GM23338 (cell line): ENCODE measurements at regions not wholly inside any gene's neighbourhood (a gene's known extent, or its start where the extent isn't known, plus 50 kb on each side); places are given as distances from the start of the nearest gene placed in this dataset.

Experiments
- ATAC-seq: fragments of 200-7000 bp; cut with Tn5 transposase; 3 replicates; pipeline ENCODE4 v1.9.1; 2020
- DNase-seq: peaks from one replicate; pipeline ENCODE4 v3.0.0-alpha.2; 2015; ENCODE audit warnings: low spot score
- H2AFZ ChIP-seq: fragments of 200-600 bp; sonication (generic); 2 replicates; pipeline ENCODE4 v1.8.0; 2016; ENCODE audit warnings: antibody characterized with exemption, mild to moderate bottlenecking, moderate library complexity
- H3F3A ChIP-seq: fragments of 200-600 bp; sonication (generic); replicated peaks from 2 replicates; pipeline ENCODE4 v1.8.0; 2017; ENCODE audit warnings: antibody characterized with exemption, mixed run types, low read depth
- H3K27ac ChIP-seq: fragments of 200-600 bp; sonication (generic); 2 replicates; pipeline ENCODE4 v1.6.1; 2016; ENCODE audit warnings: low read depth
- H3K27me3 ChIP-seq: fragments of 200-600 bp; sonication (generic); 2 replicates; pipeline ENCODE4 v1.8.0; 2016; ENCODE audit warnings: mild to moderate bottlenecking, mixed run types, moderate library complexity; ENCODE audit not compliant: insufficient read depth
- H3K36me3 ChIP-seq: fragments of 200-600 bp; sonication (generic); 2 replicates; pipeline ENCODE4 v1.8.0; 2016; ENCODE audit warnings: mild to moderate bottlenecking; ENCODE audit not compliant: insufficient read depth
- H3K4me1 ChIP-seq: fragments of 200-600 bp; sonication (generic); 2 replicates; pipeline ENCODE4 v1.8.0; 2016; ENCODE audit warnings: mild to moderate bottlenecking, moderate library complexity; ENCODE audit not compliant: insufficient read depth
- H3K4me2 ChIP-seq: fragments of 200-600 bp; sonication (generic); 2 replicates; pipeline ENCODE4 v1.7.1; 2017; ENCODE audit warnings: mixed run types
- H3K4me3 ChIP-seq: fragments of 200-600 bp; sonication (generic); 2 replicates; pipeline ENCODE4 v1.6.1; 2016; ENCODE audit warnings: mixed run types
- H3K79me2 ChIP-seq: fragments of 200-600 bp; sonication (generic); replicated peaks from 2 replicates; pipeline ENCODE4 v1.8.0; 2017; ENCODE audit warnings: mild to moderate bottlenecking; ENCODE audit not compliant: insufficient read depth
- H3K9me2 ChIP-seq: fragments of 200-600 bp; sonication (generic); 2 replicates; pipeline ENCODE4 v1.8.0; 2017; ENCODE audit not compliant: insufficient read depth
- H4K20me1 ChIP-seq: fragments of 200-600 bp; sonication (generic); replicated peaks from 2 replicates; pipeline ENCODE4 v1.8.0; 2017; ENCODE audit warnings: mild to moderate bottlenecking; ENCODE audit not compliant: insufficient read depth
- H3K27ac Mint-ChIP-seq: 2 replicates; pipeline ENCODE4 v1.8.0; 2020; ENCODE audit warnings: inconsistent platforms, mild to moderate bottlenecking, moderate library complexity, mixed read lengths
- H3K27me3 Mint-ChIP-seq: 3 replicates; pipeline ENCODE4 v1.8.0; 2022; ENCODE audit warnings: low read depth, mild to moderate bottlenecking, moderate library complexity, mixed read lengths, inconsistent platforms; ENCODE audit not compliant: insufficient read depth, poor library complexity
- H3K36me3 Mint-ChIP-seq: 3 replicates; pipeline ENCODE4 v1.8.0; 2021; ENCODE audit warnings: low read depth, mild to moderate bottlenecking, inconsistent platforms, moderate library complexity, mixed read lengths
- H3K4me1 Mint-ChIP-seq: 3 replicates; pipeline ENCODE4 v1.8.0; 2020; ENCODE audit warnings: mild to moderate bottlenecking, inconsistent platforms, mixed read lengths
- H3K4me3 Mint-ChIP-seq: 3 replicates; pipeline ENCODE4 v1.8.0; 2021; ENCODE audit warnings: moderate library complexity, mild to moderate bottlenecking, inconsistent platforms, mixed read lengths
- H3K9me3 Mint-ChIP-seq: 3 replicates; pipeline ENCODE4 v1.8.0; 2020; ENCODE audit warnings: moderate library complexity, mild to moderate bottlenecking, inconsistent platforms, mixed read lengths
- CREB1 ChIP-seq: fragments of 250-450 bp; sonication (Bioruptor Pico); IDR thresholded peaks from 2 replicates; pipeline ENCODE4 v1.5.0; 2020; ENCODE audit warnings: low read depth, mild to moderate bottlenecking, moderate library complexity
- CTCF ChIP-seq, 2 experiments: fragments of 200-600 bp in 1 of 2; sonication (generic) in 1 of 2; conservative IDR thresholded peaks; 2 replicates each; pipeline versions ENCODE4 v1.5.1 to v1.6.1; 2016 to 2017; ENCODE audit warnings: antibody characterized with exemption in 2 of 2, low read depth in 2 of 2, mild to moderate bottlenecking in 2 of 2, moderate library complexity in 1 of 2
- ETS1 ChIP-seq: IDR thresholded peaks from 2 replicates; pipeline ENCODE4 v1.6.1; 2016; ENCODE audit warnings: antibody characterized with exemption
- EZH2 ChIP-seq: fragments of 200-600 bp; sonication (generic); IDR thresholded peaks from one replicate; pipeline ENCODE4 v1.8.0; 2017; ENCODE audit warnings: antibody characterized with exemption, mild to moderate bottlenecking, low read depth; ENCODE audit not compliant: unreplicated experiment
- EZH2phosphoT487 ChIP-seq: fragments of 200-600 bp; sonication (generic); IDR thresholded peaks from one replicate; pipeline ENCODE4 v1.8.1; 2018; ENCODE audit warnings: antibody characterized with exemption; ENCODE audit not compliant: unreplicated experiment
- JUNB ChIP-seq: IDR thresholded peaks from one replicate; pipeline ENCODE4 v1.6.1; 2016; ENCODE audit warnings: antibody characterized with exemption; ENCODE audit not compliant: unreplicated experiment
- NANOG ChIP-seq: IDR thresholded peaks from 2 replicates; pipeline ENCODE4 v1.6.1; 2016; ENCODE audit warnings: antibody characterized with exemption, borderline replicate concordance
- POLR2AphosphoS5 ChIP-seq: IDR thresholded peaks from 2 replicates; pipeline ENCODE4 v1.6.1; 2016; ENCODE audit warnings: antibody characterized with exemption, low read depth
- REST ChIP-seq: IDR thresholded peaks from one replicate; pipeline ENCODE4 v1.6.1; 2018; ENCODE audit warnings: antibody characterized with exemption; ENCODE audit not compliant: unreplicated experiment
- STAT1 ChIP-seq: IDR thresholded peaks from one replicate; pipeline ENCODE4 v1.6.1; 2016; ENCODE audit warnings: antibody characterized with exemption; ENCODE audit not compliant: unreplicated experiment
- ZNF114 ChIP-seq: fragments of 250-450 bp; sonication (Bioruptor Pico); IDR thresholded peaks from 2 replicates; pipeline ENCODE4 v1.5.0; 2020; ENCODE audit warnings: mild to moderate bottlenecking, moderate library complexity
- ZNF331 ChIP-seq: fragments of 250-450 bp; sonication (Bioruptor Pico); IDR thresholded peaks from 2 replicates; pipeline ENCODE4 v1.5.0; 2020; ENCODE audit warnings: low read depth, mild to moderate bottlenecking, moderate library complexity
- ZNF462 ChIP-seq: fragments of 250-450 bp; sonication (Bioruptor Pico); IDR thresholded peaks from 2 replicates; pipeline ENCODE4 v1.5.0; 2020; ENCODE audit warnings: mild to moderate bottlenecking, moderate library complexity

DNA sequence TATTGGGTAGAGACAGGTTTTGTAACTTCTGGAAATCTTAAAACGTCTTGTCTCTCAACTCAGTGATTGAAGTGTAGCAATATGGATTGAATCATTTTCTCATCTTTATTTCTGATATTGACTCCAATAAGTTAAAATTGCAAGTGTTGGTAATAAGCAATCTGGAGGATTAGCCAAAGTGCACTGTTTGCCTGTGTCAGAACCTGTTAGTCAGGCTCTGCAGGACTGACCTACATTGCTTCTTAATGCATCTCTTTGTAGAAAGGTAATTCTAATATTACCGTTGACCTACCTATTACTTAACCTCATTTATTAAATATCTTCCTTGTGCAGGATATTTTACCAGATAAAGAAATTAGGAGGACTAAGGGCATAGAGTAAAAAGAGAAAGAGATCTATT lies 484.0 kb upstream of the CITED2 start:
- Histone ChIP-seq H3K9me2 (peaks cover 12% of the 10 kb centered on the region; the same call in 1 of the 2 replicates), H3K79me2 (no peaks in the 10 kb centered on the region), H4K20me1 (no peaks in the 10 kb centered on the region), H3K27me3 (no peaks in the 10 kb centered on the region), H3K4me1 (no peaks in the 10 kb centered on the region), H3K27ac (no peak overlapping the region), H3K4me3 (no peak overlapping the region), H3K4me2 (no peak overlapping the region), H2AFZ (no peak overlapping the region), H3K36me3 (no peaks in the 10 kb centered on the region), H3F3A (no peaks in the 10 kb centered on the region)
- H3K27ac Mint-ChIP-seq = no peak overlapping the region
- TF ChIP-seq REST (no peak), CTCF (conservative IDR thresholded peaks at IDR 0.05; ENCODE audit: low read depth in 2 of 2) (no peak), ETS1 (no peak), ZNF462 (CRISPR knock-in tag) (no peak), CREB1 (no peak), NANOG (no peak), EZH2 (no peak), ZNF114 (CRISPR knock-in tag) (no peak), ZNF331 (CRISPR knock-in tag) (no peak), POLR2AphosphoS5 (no peak), EZH2phosphoT487 (no peak), JUNB (no peak), STAT1 (no peak)
- no peak overlapping the region for H3K4me3 Mint-ChIP-seq
- DNase-seq = no peak
- no peaks in the 10 kb centered on the region for H3K36me3 Mint-ChIP-seq
- H3K9me3 Mint-ChIP-seq = no peaks in the 10 kb centered on the region
- H3K27me3 Mint-ChIP-seq = no peaks in the 10 kb centered on the region
- H3K4me1 Mint-ChIP-seq = peaks cover 11% of the 10 kb centered on the region; the same call in 2 of the 3 replicates
- no peak for ATAC-seq
